Loucy (cell line): ENCODE measurements at regions not wholly inside any gene's neighbourhood (a gene's known extent, or its start where the extent isn't known, plus 50 kb on each side); places are given as distances from the start of the nearest gene placed in this dataset.

Source experiments
- H2AFZ ChIP-seq: fragments of 200-600 bp; sonication (generic); 2 replicates; pipeline ENCODE4 v1.6.0; 2016; ENCODE audit warnings: antibody characterized with exemption, mild to moderate bottlenecking, low read length, moderate library complexity
- H3F3A ChIP-seq: fragments of 200-600 bp; 2 replicates; pipeline ENCODE4 v1.6.0; 2016; ENCODE audit warnings: antibody characterized with exemption, low read depth, mild to moderate bottlenecking
- H3K27me3 ChIP-seq: fragments of 200-600 bp; sonication (generic); 2 replicates; pipeline ENCODE4 v1.6.1; 2014; ENCODE audit warnings: low read length, mild to moderate bottlenecking; ENCODE audit not compliant: insufficient read depth, poor library complexity, severe bottlenecking
- H3K36me3 ChIP-seq: fragments of 200-600 bp; sonication (generic); 2 replicates; pipeline ENCODE4 v1.6.1; 2016; ENCODE audit warnings: low read length; ENCODE audit not compliant: insufficient read depth
- H3K4me1 ChIP-seq: fragments of 200-600 bp; sonication (generic); 2 replicates; pipeline ENCODE4 v1.5.1; 2014; ENCODE audit warnings: low read length, mild to moderate bottlenecking; ENCODE audit not compliant: insufficient read depth, poor library complexity, severe bottlenecking
- H3K4me2 ChIP-seq: fragments of 200-600 bp; sonication (generic); 2 replicates; pipeline ENCODE4 v1.6.0; 2014; ENCODE audit warnings: antibody characterized with exemption, low read length, low read depth, mild to moderate bottlenecking; ENCODE audit not compliant: poor library complexity, severe bottlenecking
- H3K4me3 ChIP-seq: fragments of 200-600 bp; sonication (generic); 2 replicates; pipeline ENCODE4 v1.5.1; 2014; ENCODE audit warnings: low read length, mild to moderate bottlenecking, mixed read lengths; ENCODE audit not compliant: poor library complexity, severe bottlenecking
- H3K79me2 ChIP-seq: fragments of 200-600 bp; sonication (generic); 2 replicates; pipeline ENCODE4 v1.6.1; 2014; ENCODE audit warnings: low read length; ENCODE audit not compliant: insufficient read depth
- H3K9ac ChIP-seq: fragments of 200-600 bp; sonication (generic); 2 replicates; pipeline ENCODE4 v1.6.0; 2014; ENCODE audit warnings: mild to moderate bottlenecking, low read depth, low read length, moderate library complexity; ENCODE audit not compliant: poor library complexity, severe bottlenecking
- H3K9me2 ChIP-seq: fragments of 200-600 bp; sonication (generic); replicated peaks from 2 replicates; pipeline ENCODE4 v1.6.1; 2016; ENCODE audit warnings: low read depth, low read length, mixed read lengths
- H3K9me3 ChIP-seq: fragments of 200-600 bp; sonication (generic); 2 replicates; pipeline ENCODE4 v1.6.1; 2014; ENCODE audit warnings: mild to moderate bottlenecking, antibody characterized with exemption, low read length, low read depth; ENCODE audit not compliant: insufficient read depth
- H4K20me1 ChIP-seq: fragments of 200-600 bp; sonication (generic); 2 replicates; pipeline ENCODE4 v1.6.0; 2014; ENCODE audit warnings: antibody characterized with exemption, low read length, mild to moderate bottlenecking; ENCODE audit not compliant: insufficient read depth, poor library complexity, severe bottlenecking
- EZH2phosphoT487 ChIP-seq: fragments of 200-600 bp; IDR thresholded peaks from 2 replicates; pipeline ENCODE4 v1.6.1; 2018; ENCODE audit warnings: antibody characterized with exemption, mild to moderate bottlenecking, moderate library complexity, borderline replicate concordance
- TF ChIP-seq, protein P1 (sequence below): fragments of 200-600 bp; sonication (generic); conservative IDR thresholded peaks from 2 replicates; pipeline ENCODE4 v1.5.1; 2014; ENCODE audit warnings: mild to moderate bottlenecking, antibody characterized with exemption, low read length

GRCh38 chr5:167819406-167819805 is 472.0 kb upstream of the WWC1 start:
- Histone ChIP-seq H3K9ac (no peak overlapping the region), H3K4me3 (no peak overlapping the region), H3K4me1 (no peaks in the 10 kb centered on the region), H2AFZ (no peak overlapping the region), H3K27me3 (no peaks in the 10 kb centered on the region), H4K20me1 (no peaks in the 10 kb centered on the region), H3K79me2 (no peaks in the 10 kb centered on the region), H3K9me2 (no peaks in the 10 kb centered on the region), H3K4me2 (no peak overlapping the region), H3F3A (no peaks in the 10 kb centered on the region), H3K9me3 (no peaks in the 10 kb centered on the region), H3K36me3 (no peaks in the 10 kb centered on the region)
- TF ChIP-seq, protein P1, sequence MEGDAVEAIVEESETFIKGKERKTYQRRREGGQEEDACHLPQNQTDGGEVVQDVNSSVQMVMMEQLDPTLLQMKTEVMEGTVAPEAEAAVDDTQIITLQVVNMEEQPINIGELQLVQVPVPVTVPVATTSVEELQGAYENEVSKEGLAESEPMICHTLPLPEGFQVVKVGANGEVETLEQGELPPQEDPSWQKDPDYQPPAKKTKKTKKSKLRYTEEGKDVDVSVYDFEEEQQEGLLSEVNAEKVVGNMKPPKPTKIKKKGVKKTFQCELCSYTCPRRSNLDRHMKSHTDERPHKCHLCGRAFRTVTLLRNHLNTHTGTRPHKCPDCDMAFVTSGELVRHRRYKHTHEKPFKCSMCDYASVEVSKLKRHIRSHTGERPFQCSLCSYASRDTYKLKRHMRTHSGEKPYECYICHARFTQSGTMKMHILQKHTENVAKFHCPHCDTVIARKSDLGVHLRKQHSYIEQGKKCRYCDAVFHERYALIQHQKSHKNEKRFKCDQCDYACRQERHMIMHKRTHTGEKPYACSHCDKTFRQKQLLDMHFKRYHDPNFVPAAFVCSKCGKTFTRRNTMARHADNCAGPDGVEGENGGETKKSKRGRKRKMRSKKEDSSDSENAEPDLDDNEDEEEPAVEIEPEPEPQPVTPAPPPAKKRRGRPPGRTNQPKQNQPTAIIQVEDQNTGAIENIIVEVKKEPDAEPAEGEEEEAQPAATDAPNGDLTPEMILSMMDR = no peak
- no peak for TF ChIP-seq EZH2phosphoT487

- Histone ChIP-seq H2AFZ (no peak overlapping the region), H3K4me2 (no peak overlapping the region), H3K9me2 (no peaks in the 10 kb centered on the region), H3F3A (no peaks in the 10 kb centered on the region), H3K4me3 (no peak overlapping the region), H3K36me3 (no peaks in the 10 kb centered on the region), H3K79me2 (no peaks in the 10 kb centered on the region), H3K9me3 (no peaks in the 10 kb centered on the region), H3K9ac (no peak overlapping the region), H4K20me1 (no peaks in the 10 kb centered on the region), H3K4me1 (no peaks in the 10 kb centered on the region), H3K27me3 (no peaks in the 10 kb centered on the region)
- TF ChIP-seq, protein P1 = no peak
- TF ChIP-seq EZH2phosphoT487 = no peak
These were observed 471.1 kb upstream of the WWC1 start for GRCh38 chr5:167820101-167820990.

- Histone ChIP-seq H3F3A (no peaks in the 10 kb centered on the region), H3K27me3 (no peaks in the 10 kb centered on the region), H3K9ac (no peak overlapping the region), H3K4me3 (no peak overlapping the region), H2AFZ (no peak overlapping the region), H3K9me2 (no peaks in the 10 kb centered on the region), H3K4me2 (no peak overlapping the region), H3K36me3 (no peaks in the 10 kb centered on the region), H3K4me1 (no peaks in the 10 kb centered on the region), H3K9me3 (no peaks in the 10 kb centered on the region), H3K79me2 (no peaks in the 10 kb centered on the region), H4K20me1 (no peaks in the 10 kb centered on the region)
- TF ChIP-seq, protein P1 = no peak
- TF ChIP-seq EZH2phosphoT487 = no peak
These were observed 470.3 kb upstream of the WWC1 start for GRCh38 chr5:167821151-167821550.
